Activated naive CD4-positive, alpha-beta T cell treated with anti-CD3 and anti-CD28 coated beads, Interleukin-2, amount 50 U/mL, for 72 hours (primary cell): ENCODE measurements at regions not wholly inside any gene's neighbourhood (a gene's known extent, or its start where the extent isn't known, plus 50 kb on each side); places are given as distances from the start of the nearest gene placed in this dataset.

Experiments
- ATAC-seq, 2 donors: fragments of 150-1000 bp; cut with Tn5 transposase; 2 replicates each; pipeline ENCODE4 v1.10.0; 2021; ENCODE audit warnings: mild to moderate bottlenecking in 2 of 2, moderate library complexity in 2 of 2
- DNase-seq, 2 donors: peaks; one replicate each; pipeline ENCODE4 v3.0.0; 2021 to 2022; ENCODE audit warnings: low spot score in 2 of 2
- H3K27ac Mint-ChIP-seq, 2 donors: one replicate each; pipeline ENCODE4 v1.8.0; 2022; ENCODE audit warnings: mild to moderate bottlenecking in 2 of 2, mixed read lengths in 2 of 2
- H3K36me3 Mint-ChIP-seq, 2 donors: one replicate each; pipeline ENCODE4 v1.8.0; 2022; ENCODE audit warnings: mixed read lengths in 2 of 2
- H3K9me3 Mint-ChIP-seq, 2 donors: one replicate each; pipeline ENCODE4 v1.8.0; 2022; ENCODE audit warnings: mixed read lengths in 2 of 2

- Mint-ChIP-seq H3K27ac (no peak overlapping the region), H3K9me3 (peaks cover 0 to 6% of the 10 kb centered on the region in 2 donors), H3K36me3 (no peaks in the 10 kb centered on the region)
- ATAC-seq = no peak
- DNase-seq = no peak
Measured at GRCh38 chr1:37123276-37124115, 89.2 kb upstream of the GRIK3 start.

- no peak for DNase-seq
- no peak for ATAC-seq
- no peaks in the 10 kb centered on the region for H3K36me3 Mint-ChIP-seq
- H3K27ac Mint-ChIP-seq = no peak overlapping the region
- H3K9me3 Mint-ChIP-seq = peaks cover 0 to 6% of the 10 kb centered on the region in 2 donors
Measured at GRCh38 chr1:37124501-37124900, 90.2 kb upstream of the GRIK3 start.

GRCh38 chr1:37125295-37125694 lies 91.0 kb upstream of the GRIK3 start:
- Mint-ChIP-seq H3K36me3 (no peaks in the 10 kb centered on the region), H3K9me3 (peaks cover 0 to 6% of the 10 kb centered on the region in 2 donors), H3K27ac (no peak overlapping the region)
- no peak for ATAC-seq
- no peak for DNase-seq

- ATAC-seq = no peak
- peaks cover 0 to under 1% of the 10 kb centered on the region in 2 donors for H3K9me3 Mint-ChIP-seq
- no peak for DNase-seq
- H3K27ac Mint-ChIP-seq = no peak overlapping the region
- no peaks in the 10 kb centered on the region for H3K36me3 Mint-ChIP-seq
Measured at GRCh38 chr1:37127254-37127748, 93.0 kb upstream of the GRIK3 start.

GRCh38 chr1:37128091-37128490 lies 93.8 kb upstream of the GRIK3 start:
- Mint-ChIP-seq H3K9me3 (no peaks in the 10 kb centered on the region), H3K36me3 (no peaks in the 10 kb centered on the region), H3K27ac (no peak overlapping the region)
- ATAC-seq (no peak), DNase-seq (no peak)

GRCh38 chr1:37130221-37130948 lies 96.1 kb upstream of the GRIK3 start:
- ATAC-seq = no peak
- no peak for DNase-seq
- no peaks in the 10 kb centered on the region for H3K9me3 Mint-ChIP-seq
- H3K27ac Mint-ChIP-seq = no peak overlapping the region
- H3K36me3 Mint-ChIP-seq = no peaks in the 10 kb centered on the region

- Mint-ChIP-seq H3K27ac (peak overlapping the region in 1 of 2 donors; percentile 17), H3K9me3 (no peaks in the 10 kb centered on the region), H3K36me3 (no peaks in the 10 kb centered on the region)
- ATAC-seq (no peak), DNase-seq (no peak)
Measured at GRCh38 chr1:37131281-37131680, 97.0 kb upstream of the GRIK3 start.

- Mint-ChIP-seq H3K36me3 (no peaks in the 10 kb centered on the region), H3K9me3 (no peaks in the 10 kb centered on the region), H3K27ac (no peak overlapping the region)
- ATAC-seq (no peak), DNase-seq (no peak)
Measured at GRCh38 chr1:37133276-37134145, 99.2 kb upstream of the GRIK3 start.

GRCh38 chr1:37134599-37134998 lies 100.3 kb upstream of the GRIK3 start:
- ATAC-seq (no peak), DNase-seq (no peak)
- H3K27ac Mint-ChIP-seq = no peak overlapping the region
- no peaks in the 10 kb centered on the region for H3K36me3 Mint-ChIP-seq
- no peaks in the 10 kb centered on the region for H3K9me3 Mint-ChIP-seq

GRCh38 chr1:37135032-37135431 lies 100.7 kb upstream of the GRIK3 start:
- H3K27ac Mint-ChIP-seq = no peak overlapping the region
- DNase-seq (no peak), ATAC-seq (no peak)

GRCh38 chr1:37137014-37137413 lies 102.7 kb upstream of the GRIK3 start:
- ATAC-seq (no peak), DNase-seq (no peak)
- no peaks in the 10 kb centered on the region for H3K9me3 Mint-ChIP-seq
- H3K36me3 Mint-ChIP-seq = no peaks in the 10 kb centered on the region
- H3K27ac Mint-ChIP-seq = no peak overlapping the region

More at GRCh38 chr1:37135032-37135431, 100.7 kb upstream of the GRIK3 start:
- no peaks in the 10 kb centered on the region for H3K9me3 Mint-ChIP-seq
- no peaks in the 10 kb centered on the region for H3K36me3 Mint-ChIP-seq

- no peaks in the 10 kb centered on the region for H3K36me3 Mint-ChIP-seq
- H3K27ac Mint-ChIP-seq = no peak overlapping the region
- no peaks in the 10 kb centered on the region for H3K9me3 Mint-ChIP-seq
Measured at GRCh38 chr1:37137601-37138000, 103.3 kb upstream of the GRIK3 start.

GRCh38 chr1:37143800-37144199 lies 109.5 kb upstream of the GRIK3 start:
- DNase-seq = no peak
- H3K27ac Mint-ChIP-seq = no peak overlapping the region
- no peak for ATAC-seq
- no peaks in the 10 kb centered on the region for H3K36me3 Mint-ChIP-seq
- no peaks in the 10 kb centered on the region for H3K9me3 Mint-ChIP-seq

More at GRCh38 chr1:37137601-37138000, 103.3 kb upstream of the GRIK3 start:
- no peak for ATAC-seq
- DNase-seq = no peak

- DNase-seq = no peak
- ATAC-seq = no peak
- H3K27ac Mint-ChIP-seq = no peak overlapping the region
- no peaks in the 10 kb centered on the region for H3K36me3 Mint-ChIP-seq
- H3K9me3 Mint-ChIP-seq = no peaks in the 10 kb centered on the region
Measured at GRCh38 chr1:37146071-37146470, 111.8 kb upstream of the GRIK3 start.

GRCh38 chr1:37147392-37147831 lies 113.1 kb upstream of the GRIK3 start:
- Mint-ChIP-seq H3K9me3 (no peaks in the 10 kb centered on the region), H3K36me3 (no peaks in the 10 kb centered on the region), H3K27ac (no peak overlapping the region)
- no peak for DNase-seq
- ATAC-seq = no peak

GRCh38 chr1:37147906-37148305 lies 113.6 kb upstream of the GRIK3 start:
- ATAC-seq = no peak
- no peak overlapping the region for H3K27ac Mint-ChIP-seq
- no peak for DNase-seq
- H3K36me3 Mint-ChIP-seq = no peaks in the 10 kb centered on the region
- no peaks in the 10 kb centered on the region for H3K9me3 Mint-ChIP-seq

GRCh38 chr1:37148663-37149062 lies 114.3 kb upstream of the GRIK3 start:
- H3K9me3 Mint-ChIP-seq = no peaks in the 10 kb centered on the region
- no peak for DNase-seq
- no peak overlapping the region for H3K27ac Mint-ChIP-seq
- no peaks in the 10 kb centered on the region for H3K36me3 Mint-ChIP-seq
- ATAC-seq = no peak
